H1 (cell line): ENCODE measurements at regions not wholly inside any gene's neighbourhood (a gene's known extent, or its start where the extent isn't known, plus 50 kb on each side); places are given as distances from the start of the nearest gene placed in this dataset.

Experiments used
- KDM1A ChIP-seq: fragments of 200-600, 300-600 bp; sonication (generic); IDR thresholded peaks from 2 replicates; pipeline ENCODE4 v1.7.1; 2016; ENCODE audit warnings: mild to moderate bottlenecking, low read length, borderline replicate concordance
- RXRA ChIP-seq: IDR thresholded peaks from 2 replicates; pipeline ENCODE4 v1.6.1; 2011; ENCODE audit warnings: low read depth, mild to moderate bottlenecking, low read length, moderate library complexity; ENCODE audit not compliant: insufficient read depth

GRCh38 chr16:80125677-80126076, 415.1 kb upstream of the DYNLRB2 start (continued):
- TF ChIP-seq KDM1A (no peak), RXRA (no peak)
